ENCODE measurements at regions not wholly inside any gene's neighbourhood (a gene's known extent, or its start where the extent isn't known, plus 50 kb on each side); places are given as distances from the start of the nearest gene placed in this dataset.

DNA sequence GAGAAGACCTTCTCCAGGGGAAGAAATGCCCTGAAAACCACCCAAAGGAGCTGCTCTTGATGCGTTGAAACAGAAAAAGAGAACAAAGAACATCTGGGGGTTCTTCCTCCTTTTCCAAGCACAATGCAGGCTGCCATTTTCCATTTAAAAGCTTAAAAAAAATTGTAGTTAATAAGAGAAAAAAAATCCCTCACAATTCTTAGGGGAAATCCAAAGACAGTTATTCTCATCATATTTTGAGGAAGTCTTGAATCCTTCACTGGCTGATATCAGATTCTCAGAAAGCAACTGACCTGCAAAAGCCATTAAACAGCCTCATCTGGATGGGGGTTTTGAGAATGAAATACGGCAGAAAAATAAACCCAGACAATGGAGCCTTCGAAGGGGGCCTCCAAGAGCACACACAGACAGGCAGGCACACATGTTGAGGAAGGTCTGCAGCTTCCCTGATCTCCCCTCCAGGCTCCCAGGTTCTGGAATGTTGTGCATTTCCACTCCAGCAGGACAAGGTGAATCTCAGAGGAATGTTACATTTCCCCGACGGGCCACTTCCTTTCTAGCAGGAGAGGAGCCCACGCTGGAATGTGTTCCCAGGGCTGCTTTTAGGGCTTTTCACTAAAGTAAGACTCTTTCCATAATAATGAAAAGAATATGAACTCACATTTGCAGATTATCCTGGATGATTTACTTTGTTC lies 159.4 kb upstream of the S1PR3 start:
- TF ChIP-seq TAF1 (IDR thresholded peaks at IDR 0.05; ENCODE audit: borderline replicate concordance, low read depth, low read length): no peak
- TF ChIP-seq, protein P1, sequence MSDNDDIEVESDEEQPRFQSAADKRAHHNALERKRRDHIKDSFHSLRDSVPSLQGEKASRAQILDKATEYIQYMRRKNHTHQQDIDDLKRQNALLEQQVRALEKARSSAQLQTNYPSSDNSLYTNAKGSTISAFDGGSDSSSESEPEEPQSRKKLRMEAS (IDR thresholded peaks at IDR 0.05; ENCODE audit: low read depth): no peak
- TF ChIP-seq, protein P2, sequence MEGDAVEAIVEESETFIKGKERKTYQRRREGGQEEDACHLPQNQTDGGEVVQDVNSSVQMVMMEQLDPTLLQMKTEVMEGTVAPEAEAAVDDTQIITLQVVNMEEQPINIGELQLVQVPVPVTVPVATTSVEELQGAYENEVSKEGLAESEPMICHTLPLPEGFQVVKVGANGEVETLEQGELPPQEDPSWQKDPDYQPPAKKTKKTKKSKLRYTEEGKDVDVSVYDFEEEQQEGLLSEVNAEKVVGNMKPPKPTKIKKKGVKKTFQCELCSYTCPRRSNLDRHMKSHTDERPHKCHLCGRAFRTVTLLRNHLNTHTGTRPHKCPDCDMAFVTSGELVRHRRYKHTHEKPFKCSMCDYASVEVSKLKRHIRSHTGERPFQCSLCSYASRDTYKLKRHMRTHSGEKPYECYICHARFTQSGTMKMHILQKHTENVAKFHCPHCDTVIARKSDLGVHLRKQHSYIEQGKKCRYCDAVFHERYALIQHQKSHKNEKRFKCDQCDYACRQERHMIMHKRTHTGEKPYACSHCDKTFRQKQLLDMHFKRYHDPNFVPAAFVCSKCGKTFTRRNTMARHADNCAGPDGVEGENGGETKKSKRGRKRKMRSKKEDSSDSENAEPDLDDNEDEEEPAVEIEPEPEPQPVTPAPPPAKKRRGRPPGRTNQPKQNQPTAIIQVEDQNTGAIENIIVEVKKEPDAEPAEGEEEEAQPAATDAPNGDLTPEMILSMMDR (IDR thresholded peaks at IDR 0.05): no peak
- no peak for TF ChIP-seq POLR2AphosphoS5 (IDR thresholded peaks at IDR 0.05; ENCODE audit: low read depth, low read length)
- no peak for TF ChIP-seq RAD21 (IDR thresholded peaks at IDR 0.05; ENCODE audit: low read length)
- no peak for TF ChIP-seq MXI1 (IDR thresholded peaks at IDR 0.05; ENCODE audit: low read depth, low read length)
- TF ChIP-seq FOXM1 (IDR thresholded peaks at IDR 0.05; ENCODE audit: low read depth): no peak
